ENCODE measurements at regions not wholly inside any gene's neighbourhood (a gene's known extent, or its start where the extent isn't known, plus 50 kb on each side); places are given as distances from the start of the nearest gene placed in this dataset.

DNA sequence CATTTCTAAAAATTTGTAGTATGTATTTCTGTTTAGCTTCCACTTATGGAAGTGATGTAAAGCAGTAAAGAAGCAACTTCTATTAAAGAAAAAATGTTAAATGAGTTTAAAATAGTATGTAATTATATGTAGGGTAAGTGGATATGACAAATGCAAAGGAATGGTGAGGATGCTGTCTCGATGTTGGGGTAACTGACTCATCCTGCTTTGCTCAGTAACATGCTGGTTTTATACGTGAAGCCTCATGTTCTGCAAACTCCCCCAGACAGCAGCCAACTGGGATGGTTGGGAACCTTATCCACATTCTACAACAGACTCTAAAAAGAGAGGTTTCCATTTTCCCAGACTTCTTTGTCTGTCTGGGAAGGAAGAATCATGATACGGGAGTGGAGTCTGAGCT is 1006.4 kb upstream of the TMEM132C start:
- no peak for TF ChIP-seq CTCF (IDR thresholded peaks at IDR 0.05 in 2 of 3, conservative IDR thresholded peaks at IDR 0.05 in 1 of 3; ENCODE audit: control insufficient read depth in 2 of 3, extremely low read depth in 1 of 3, insufficient read depth in 1 of 3, low read depth in 3 of 3, low read length in 3 of 3)
- no peak for TF ChIP-seq NRF1 (conservative IDR thresholded peaks at IDR 0.05; ENCODE audit: low read depth, low read length)
- no peak for TF ChIP-seq BHLHE40 (IDR thresholded peaks at IDR 0.05; ENCODE audit: borderline replicate concordance in 1 of 2, low read depth in 2 of 2, low read length in 1 of 2)
